ENCODE measurements at regions not wholly inside any gene's neighbourhood (a gene's known extent, or its start where the extent isn't known, plus 50 kb on each side); places are given as distances from the start of the nearest gene placed in this dataset.
A peak's percentile ranks its signal among the peaks of the same experiment; 100 is the strongest.
"Not testable (repeated sequence)": the region's sequence is repeated elsewhere in the genome, so short reads cannot be mapped to it uniquely, and the experiment has no call there.

DNA sequence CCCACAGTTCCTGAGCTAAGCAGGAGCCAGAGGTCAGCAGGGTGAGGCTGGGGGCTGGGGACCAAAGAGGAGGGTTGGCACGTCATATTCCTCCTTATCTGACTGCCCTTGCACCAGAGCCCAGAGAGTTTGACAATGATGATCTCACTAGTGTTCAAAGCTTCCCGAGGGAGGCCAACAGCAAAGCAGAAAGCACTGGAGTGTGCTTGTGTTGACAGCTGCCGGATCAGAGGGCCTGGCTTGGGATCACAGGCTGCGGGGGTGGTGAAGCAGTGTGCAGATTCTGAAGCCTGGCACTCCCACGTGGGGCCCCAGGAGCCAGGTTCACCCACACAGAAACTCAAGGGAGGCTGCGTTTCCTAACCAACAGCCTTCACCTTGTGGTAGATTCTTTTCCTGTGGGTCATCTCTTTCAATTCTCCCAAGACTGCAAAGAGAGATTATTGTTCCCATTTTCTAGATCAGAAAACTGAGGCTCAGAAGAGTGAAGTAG is 89.8 kb downstream of the TRIM43 start:
- not testable (repeated sequence) for FAIRE-seq; DNase-seq (ENCODE audit: low read depth, low spot score); BruUV-seq (replicated peaks)

DNA sequence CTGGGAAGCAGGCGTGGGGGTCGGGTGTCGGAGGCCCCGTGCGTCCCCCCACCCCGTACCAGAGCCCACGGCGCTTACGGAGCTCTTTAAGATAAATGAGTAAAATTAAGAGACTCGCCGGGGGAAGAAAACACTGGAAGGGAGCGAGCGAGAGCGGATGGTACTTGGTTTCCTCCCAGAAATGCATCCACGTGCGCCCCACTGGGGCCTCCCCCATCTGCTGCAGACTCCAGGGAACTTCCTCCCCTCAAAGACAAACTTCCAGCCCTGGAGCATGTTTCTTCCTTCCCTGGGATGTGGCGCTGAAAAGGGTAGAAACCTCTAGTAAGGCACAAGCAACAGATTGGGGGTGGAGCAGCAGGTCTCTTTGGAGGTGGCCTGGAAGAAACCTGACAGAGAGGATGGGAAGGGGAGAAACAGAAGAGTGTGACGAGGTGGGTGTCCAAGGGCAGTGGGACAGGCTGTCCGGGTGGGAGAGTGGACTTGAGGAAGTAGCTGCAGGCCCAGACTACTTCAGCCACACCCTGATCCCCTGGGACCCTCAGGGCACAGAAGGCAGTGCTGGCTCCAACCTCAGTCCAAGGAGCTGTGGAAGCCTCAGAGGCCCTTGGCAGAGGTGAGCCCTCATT is 91.2 kb downstream of the TRIM43 start:
- H3K27ac ChIP-seq (ENCODE audit: insufficient read depth, low read depth, low read length); H3K9me3 ChIP-seq (replicated peaks; ENCODE audit: control insufficient read depth, insufficient read depth, low read length); H3K4me1 ChIP-seq (ENCODE audit: control insufficient read depth, extremely low read depth, insufficient read depth, low read length); dilution Hi-C loops (cut with MboI; ENCODE audit: extremely low pct_ligation_motif_present, low sequenced_read_pairs); BruUV-seq (replicated peaks); H3K36me3 ChIP-seq (ENCODE audit: control insufficient read depth in 2 of 2, extremely low read depth in 1 of 2, insufficient read depth in 2 of 2, low read length in 2 of 2); H3K79me2 ChIP-seq (ENCODE audit: control insufficient read depth, insufficient read depth, low read length); DNase-seq (ENCODE audit: low read depth, low spot score); CTCF ChIA-PET; H3K9me1 ChIP-seq (replicated peaks; ENCODE audit: control insufficient read depth, extremely low read depth, insufficient read depth, low read length); H3K9ac ChIP-seq (replicated peaks; ENCODE audit: extremely low read depth, insufficient read depth, low read length); H4K20me1 ChIP-seq (replicated peaks; ENCODE audit: control insufficient read depth, extremely low read depth, insufficient read depth, low read length); POLR2A ChIA-PET; H3K27me3 ChIP-seq (ENCODE audit: control insufficient read depth in 2 of 2, insufficient read depth in 2 of 2, low read length in 2 of 2); intact Hi-C loops (cut with micrococcal nuclease): not testable (repeated sequence)
- Histone ChIP-seq H3K4me3 (replicated peaks in 1 of 3; ENCODE audit: insufficient read depth in 1 of 3, low read depth in 1 of 3, low read length in 3 of 3) (peak overlapping the region; percentile 13 to 26 (median 16)), H2AFZ (ENCODE audit: low read depth, low read length) (peak overlapping the region; percentile 73), H3K4me2 (ENCODE audit: insufficient read depth, low read length) (peak overlapping the region; percentile 57)
- peak; percentile 57 for FAIRE-seq

More for the DNA sequence above, 89.8 kb downstream of the TRIM43 start:
- H3K36me3 ChIP-seq (ENCODE audit: control insufficient read depth in 2 of 2, extremely low read depth in 1 of 2, insufficient read depth in 2 of 2, low read length in 2 of 2); H3K4me3 ChIP-seq (replicated peaks in 1 of 3; ENCODE audit: insufficient read depth in 1 of 3, low read depth in 1 of 3, low read length in 3 of 3); intact Hi-C loops (cut with micrococcal nuclease); H3K9me3 ChIP-seq (replicated peaks; ENCODE audit: control insufficient read depth, insufficient read depth, low read length); H2AFZ ChIP-seq (ENCODE audit: low read depth, low read length); H3K27ac ChIP-seq (ENCODE audit: insufficient read depth, low read depth, low read length); H3K27me3 ChIP-seq (ENCODE audit: control insufficient read depth in 2 of 2, insufficient read depth in 2 of 2, low read length in 2 of 2); dilution Hi-C loops (cut with MboI; ENCODE audit: extremely low pct_ligation_motif_present, low sequenced_read_pairs); H3K9me1 ChIP-seq (replicated peaks; ENCODE audit: control insufficient read depth, extremely low read depth, insufficient read depth, low read length); H4K20me1 ChIP-seq (replicated peaks; ENCODE audit: control insufficient read depth, extremely low read depth, insufficient read depth, low read length); CTCF ChIA-PET; H3K4me1 ChIP-seq (ENCODE audit: control insufficient read depth, extremely low read depth, insufficient read depth, low read length); H3K4me2 ChIP-seq (ENCODE audit: insufficient read depth, low read length); H3K79me2 ChIP-seq (ENCODE audit: control insufficient read depth, insufficient read depth, low read length); POLR2A ChIA-PET; H3K9ac ChIP-seq (replicated peaks; ENCODE audit: extremely low read depth, insufficient read depth, low read length): not testable (repeated sequence)

DNA sequence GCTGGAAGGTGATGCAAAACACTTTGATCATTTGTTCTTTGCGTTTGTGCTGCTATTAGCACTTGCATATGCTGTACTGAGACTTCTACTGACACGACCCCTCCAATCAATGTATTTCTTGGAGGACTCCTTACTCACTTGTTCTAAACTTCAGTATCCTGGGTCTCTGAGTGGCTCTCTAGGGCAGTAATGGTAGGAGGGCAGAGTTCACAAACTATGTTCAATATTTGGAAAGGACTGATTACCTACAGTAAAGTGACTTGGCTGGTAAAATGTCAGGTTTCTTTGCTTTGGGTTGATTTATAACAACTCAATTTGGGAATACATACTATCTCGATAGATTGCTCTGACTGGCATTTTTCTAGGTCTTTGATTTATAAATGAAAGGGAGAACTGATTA is 93.7 kb downstream of the TRIM43 start:
- Histone ChIP-seq H4K20me1 (replicated peaks; ENCODE audit: control insufficient read depth, extremely low read depth, insufficient read depth, low read length) (no peaks in the 10 kb centered on the region), H2AFZ (ENCODE audit: low read depth, low read length) (no peak overlapping the region), H3K4me1 (ENCODE audit: control insufficient read depth, extremely low read depth, insufficient read depth, low read length) (no peaks in the 10 kb centered on the region), H3K36me3 (ENCODE audit: control insufficient read depth in 2 of 2, extremely low read depth in 1 of 2, insufficient read depth in 2 of 2, low read length in 2 of 2) (no peaks in the 10 kb centered on the region), H3K79me2 (ENCODE audit: control insufficient read depth, insufficient read depth, low read length) (no peaks in the 10 kb centered on the region), H3K9me1 (replicated peaks; ENCODE audit: control insufficient read depth, extremely low read depth, insufficient read depth, low read length) (no peaks in the 10 kb centered on the region), H3K27ac (ENCODE audit: insufficient read depth, low read depth, low read length) (no peak overlapping the region), H3K9me3 (replicated peaks; ENCODE audit: control insufficient read depth, insufficient read depth, low read length) (no peaks in the 10 kb centered on the region), H3K4me3 (replicated peaks in 1 of 3; ENCODE audit: insufficient read depth in 1 of 3, low read depth in 1 of 3, low read length in 3 of 3) (no peak overlapping the region), H3K27me3 (ENCODE audit: control insufficient read depth in 2 of 2, insufficient read depth in 2 of 2, low read length in 2 of 2) (no peaks in the 10 kb centered on the region), H3K4me2 (ENCODE audit: insufficient read depth, low read length) (no peak overlapping the region), H3K9ac (replicated peaks; ENCODE audit: extremely low read depth, insufficient read depth, low read length) (no peak overlapping the region)
- dilution Hi-C loops (cut with MboI; ENCODE audit: extremely low pct_ligation_motif_present, low sequenced_read_pairs) (no loop called here), intact Hi-C loops (cut with micrococcal nuclease) (no loop called here)
- BruUV-seq (replicated peaks) = no TSS peak
- DNase-seq (ENCODE audit: low read depth, low spot score) (no peak), FAIRE-seq (no peak)
- TF ChIP-seq POLR2AphosphoS5 (IDR thresholded peaks at IDR 0.05; ENCODE audit: insufficient read depth, low read depth, low read length) (no peak), GATA2 (IDR thresholded peaks at IDR 0.05; ENCODE audit: insufficient read depth, insufficient read length, low read depth, low read length) (no peak), MYC (IDR thresholded peaks at IDR 0.05; ENCODE audit: low read depth, low read length) (no peak), POLR2A (IDR thresholded peaks at IDR 0.05; ENCODE audit: low read depth, low read length) (no peak), FOS (IDR thresholded peaks at IDR 0.05; ENCODE audit: borderline replicate concordance, insufficient read depth, low read length) (no peak), EZH2 (IDR thresholded peaks at IDR 0.05; ENCODE audit: borderline replicate concordance, low read depth, low read length, severe bottlenecking) (no peak)
- TF ChIP-seq, protein P1, sequence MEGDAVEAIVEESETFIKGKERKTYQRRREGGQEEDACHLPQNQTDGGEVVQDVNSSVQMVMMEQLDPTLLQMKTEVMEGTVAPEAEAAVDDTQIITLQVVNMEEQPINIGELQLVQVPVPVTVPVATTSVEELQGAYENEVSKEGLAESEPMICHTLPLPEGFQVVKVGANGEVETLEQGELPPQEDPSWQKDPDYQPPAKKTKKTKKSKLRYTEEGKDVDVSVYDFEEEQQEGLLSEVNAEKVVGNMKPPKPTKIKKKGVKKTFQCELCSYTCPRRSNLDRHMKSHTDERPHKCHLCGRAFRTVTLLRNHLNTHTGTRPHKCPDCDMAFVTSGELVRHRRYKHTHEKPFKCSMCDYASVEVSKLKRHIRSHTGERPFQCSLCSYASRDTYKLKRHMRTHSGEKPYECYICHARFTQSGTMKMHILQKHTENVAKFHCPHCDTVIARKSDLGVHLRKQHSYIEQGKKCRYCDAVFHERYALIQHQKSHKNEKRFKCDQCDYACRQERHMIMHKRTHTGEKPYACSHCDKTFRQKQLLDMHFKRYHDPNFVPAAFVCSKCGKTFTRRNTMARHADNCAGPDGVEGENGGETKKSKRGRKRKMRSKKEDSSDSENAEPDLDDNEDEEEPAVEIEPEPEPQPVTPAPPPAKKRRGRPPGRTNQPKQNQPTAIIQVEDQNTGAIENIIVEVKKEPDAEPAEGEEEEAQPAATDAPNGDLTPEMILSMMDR (IDR thresholded peaks at IDR 0.05; ENCODE audit: extremely low read depth in 1 of 2, insufficient read depth in 1 of 2, low read depth in 1 of 2, low read length in 2 of 2) = no peak
- TF ChIP-seq, protein P2, sequence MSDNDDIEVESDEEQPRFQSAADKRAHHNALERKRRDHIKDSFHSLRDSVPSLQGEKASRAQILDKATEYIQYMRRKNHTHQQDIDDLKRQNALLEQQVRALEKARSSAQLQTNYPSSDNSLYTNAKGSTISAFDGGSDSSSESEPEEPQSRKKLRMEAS (IDR thresholded peaks at IDR 0.05; ENCODE audit: insufficient read depth, insufficient read length) = no peak
- ChIA-PET POLR2A (no interaction called here), CTCF (no interaction called here)

Measured in endothelial cell of umbilical vein (primary cell).